ENCODE measurements at regions not wholly inside any gene's neighbourhood (a gene's known extent, or its start where the extent isn't known, plus 50 kb on each side); places are given as distances from the start of the nearest gene placed in this dataset.
A peak's percentile ranks its signal among the peaks of the same experiment; 100 is the strongest.
"Not testable (repeated sequence)": the region's sequence is repeated elsewhere in the genome, so short reads cannot be mapped to it uniquely, and the experiment has no call there.

DNA sequence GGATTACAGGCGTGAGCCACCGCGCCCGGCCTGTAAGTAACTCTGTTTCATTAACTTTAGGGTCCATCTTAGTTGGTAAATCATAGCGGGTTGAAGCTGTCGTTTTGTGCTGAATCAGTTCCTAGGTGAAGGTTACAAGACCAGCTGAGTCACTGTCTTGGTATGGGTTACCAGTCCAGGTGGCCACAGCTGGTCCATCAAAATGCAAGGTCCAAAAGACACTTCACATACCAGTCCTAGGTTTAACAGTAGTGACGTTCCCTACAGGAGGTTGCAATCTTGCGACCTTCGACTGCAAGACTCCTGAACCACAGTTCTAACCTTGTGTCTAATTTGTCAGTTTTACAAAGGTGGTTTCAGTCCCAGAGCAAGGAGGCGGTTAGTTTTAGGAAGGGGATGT lies 160.1 kb upstream of the ATP10A start:
- Histone ChIP-seq H3K9me3 (replicated peaks) (no peaks in the 10 kb centered on the region), H3K27ac (no peak overlapping the region), H3K4me3 (no peak overlapping the region), H3K27me3 (replicated peaks) (no peaks in the 10 kb centered on the region), H3K4me1 (replicated peaks) (no peaks in the 10 kb centered on the region; the same call in 1 of the 2 replicates), H3K36me3 (no peaks in the 10 kb centered on the region)
- no peak for DNase-seq (ENCODE audit: low read depth in 1 of 2, low spot score in 2 of 2)

DNA sequence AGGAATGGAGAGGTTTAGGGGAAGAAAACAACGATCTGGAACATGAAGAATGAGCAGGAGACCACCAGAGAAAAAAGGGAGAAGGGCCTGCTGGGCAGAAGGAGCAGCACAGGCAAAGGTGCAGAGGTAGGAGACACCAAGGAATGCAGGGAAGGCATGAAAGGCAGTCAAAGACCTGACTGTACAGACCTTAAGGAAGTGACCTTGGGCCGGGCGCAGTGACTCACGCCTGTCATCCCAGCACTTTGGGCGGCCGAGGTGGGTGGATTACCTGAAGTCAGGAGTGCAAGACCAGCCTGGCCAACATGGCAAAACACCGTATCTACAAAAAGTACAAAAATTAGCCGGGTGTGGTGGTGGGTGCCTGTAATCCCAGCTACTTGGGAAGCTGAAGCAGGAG lies 157.7 kb upstream of the ATP10A start:
- H3K27ac ChIP-seq: no peak overlapping the region
- H3K27me3 ChIP-seq (replicated peaks): no peaks in the 10 kb centered on the region
- no peaks in the 10 kb centered on the region for H3K9me3 ChIP-seq (replicated peaks)
- H3K4me3 ChIP-seq: no peak overlapping the region
- no peak for DNase-seq (ENCODE audit: low read depth in 1 of 2, low spot score in 2 of 2)
- no peaks in the 10 kb centered on the region for H3K36me3 ChIP-seq
- no peaks in the 10 kb centered on the region for H3K4me1 ChIP-seq (replicated peaks)

DNA sequence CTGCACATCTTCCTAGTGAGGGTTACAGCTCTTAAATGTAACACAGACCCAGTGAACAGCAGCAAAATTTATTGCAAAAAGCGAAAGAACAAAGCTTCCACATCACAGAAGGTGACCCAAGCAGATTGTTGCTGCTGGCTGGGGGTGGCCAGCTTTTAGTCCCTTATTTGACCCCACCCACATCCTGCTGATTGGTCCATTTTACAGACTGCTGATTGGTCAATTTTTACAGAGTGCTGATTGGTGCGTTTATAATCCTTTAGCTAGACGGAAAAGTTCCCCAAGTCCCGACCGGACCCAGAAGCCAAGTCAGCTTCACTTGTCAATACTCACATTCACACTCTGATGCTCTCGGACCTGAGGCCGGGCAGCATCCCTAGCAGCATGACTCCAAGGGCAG lies 154.5 kb upstream of the ATP10A start:
- H3K4me3 ChIP-seq: no peak overlapping the region
- no peaks in the 10 kb centered on the region for H3K36me3 ChIP-seq
- no peak overlapping the region for H3K27ac ChIP-seq
- H3K27me3 ChIP-seq (replicated peaks): peaks cover 2% of the 10 kb centered on the region; the same call in 1 of the 2 replicates
- H3K9me3 ChIP-seq (replicated peaks): no peaks in the 10 kb centered on the region
- no peaks in the 10 kb centered on the region for H3K4me1 ChIP-seq (replicated peaks)
- no peak for DNase-seq (ENCODE audit: low read depth in 1 of 2, low spot score in 2 of 2)

DNA sequence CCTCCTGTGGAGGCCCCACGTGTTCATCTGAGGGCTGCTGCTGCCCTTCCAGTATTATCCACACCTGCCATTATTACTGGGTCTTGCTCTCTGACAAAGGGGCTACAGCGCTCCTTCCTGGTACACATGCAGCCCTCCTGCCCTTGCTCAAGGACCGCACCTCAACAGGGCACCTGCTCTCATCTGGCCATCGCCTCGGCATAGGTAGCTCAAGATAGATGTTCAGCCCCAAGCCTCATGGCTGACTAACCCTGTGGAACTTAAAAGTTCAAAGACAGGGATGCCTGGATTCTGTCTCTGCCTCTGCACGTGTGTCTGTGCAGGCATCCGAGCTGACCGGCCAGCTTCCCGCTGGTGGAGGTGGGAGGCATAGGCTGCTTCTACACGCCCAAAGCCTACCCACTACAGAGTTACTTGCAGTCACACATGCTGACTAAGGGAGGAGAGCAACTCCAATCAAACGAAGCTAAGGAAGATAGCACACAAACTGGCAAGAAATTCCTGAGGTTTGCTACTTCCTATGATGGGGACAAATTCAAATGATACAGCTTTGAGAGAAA lies 152.5 kb upstream of the ATP10A start:
- H3K4me3 ChIP-seq: no peak overlapping the region
- no peaks in the 10 kb centered on the region for H3K36me3 ChIP-seq
- no peaks in the 10 kb centered on the region for H3K4me1 ChIP-seq (replicated peaks)
- peaks cover 2% of the 10 kb centered on the region; the same call in 1 of the 2 replicates for H3K27me3 ChIP-seq (replicated peaks)
- no peaks in the 10 kb centered on the region for H3K9me3 ChIP-seq (replicated peaks)
- no peak for DNase-seq (ENCODE audit: low read depth in 1 of 2, low spot score in 2 of 2)
- no peak overlapping the region for H3K27ac ChIP-seq

DNA sequence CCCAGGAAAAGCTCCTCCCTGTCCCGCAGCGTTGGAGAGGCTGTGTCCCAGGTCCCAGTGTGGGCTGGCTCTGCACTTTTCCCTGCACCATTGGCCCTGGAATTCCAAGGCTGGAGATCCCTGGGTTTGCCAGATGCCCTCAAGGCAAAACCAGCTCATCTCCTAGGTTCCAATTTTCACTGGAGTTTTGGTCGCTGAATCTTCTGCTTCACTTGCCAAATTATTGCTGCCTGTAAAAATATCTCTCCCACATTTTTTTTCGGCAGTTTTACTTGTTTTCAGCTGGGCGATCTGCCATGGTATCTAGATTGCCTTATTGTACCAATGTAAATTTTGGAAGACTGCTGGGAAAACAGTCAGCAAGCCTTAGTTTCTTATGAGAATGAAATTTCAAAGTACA lies 150.9 kb upstream of the ATP10A start:
- no peak for DNase-seq (ENCODE audit: low read depth in 1 of 2, low spot score in 2 of 2)
- Histone ChIP-seq H3K36me3 (no peaks in the 10 kb centered on the region), H3K27ac (no peak overlapping the region), H3K27me3 (replicated peaks) (peaks cover 2% of the 10 kb centered on the region; the same call in 1 of the 2 replicates), H3K9me3 (replicated peaks) (no peaks in the 10 kb centered on the region), H3K4me1 (replicated peaks) (no peaks in the 10 kb centered on the region), H3K4me3 (no peak overlapping the region)

DNA sequence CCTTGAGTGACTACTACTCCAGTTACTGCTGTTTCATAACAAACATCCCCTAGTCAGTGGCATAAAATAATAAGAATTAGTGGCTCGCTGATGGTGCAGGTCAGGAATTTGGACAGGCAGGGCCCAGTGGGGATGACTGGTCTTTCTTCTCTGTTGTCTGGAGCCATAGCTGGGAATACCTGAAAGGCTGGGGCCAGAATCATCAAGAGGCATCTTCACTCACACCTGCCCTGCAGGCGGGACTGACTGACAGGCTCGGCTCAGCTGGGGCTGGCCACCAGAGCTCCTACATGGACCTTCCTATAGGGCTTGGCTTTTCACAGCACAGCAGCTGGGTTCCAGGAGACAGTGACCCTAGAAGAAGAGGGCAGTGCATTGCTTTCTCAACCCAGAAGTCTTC lies 148.8 kb upstream of the ATP10A start:
- Histone ChIP-seq H3K27me3 (replicated peaks) (peaks cover 2% of the 10 kb centered on the region; the same call in 1 of the 2 replicates), H3K36me3 (no peaks in the 10 kb centered on the region), H3K4me1 (replicated peaks) (no peaks in the 10 kb centered on the region), H3K9me3 (replicated peaks) (no peaks in the 10 kb centered on the region), H3K27ac (no peak overlapping the region), H3K4me3 (no peak overlapping the region)
- DNase-seq (ENCODE audit: low read depth in 1 of 2, low spot score in 2 of 2): no peak

DNA sequence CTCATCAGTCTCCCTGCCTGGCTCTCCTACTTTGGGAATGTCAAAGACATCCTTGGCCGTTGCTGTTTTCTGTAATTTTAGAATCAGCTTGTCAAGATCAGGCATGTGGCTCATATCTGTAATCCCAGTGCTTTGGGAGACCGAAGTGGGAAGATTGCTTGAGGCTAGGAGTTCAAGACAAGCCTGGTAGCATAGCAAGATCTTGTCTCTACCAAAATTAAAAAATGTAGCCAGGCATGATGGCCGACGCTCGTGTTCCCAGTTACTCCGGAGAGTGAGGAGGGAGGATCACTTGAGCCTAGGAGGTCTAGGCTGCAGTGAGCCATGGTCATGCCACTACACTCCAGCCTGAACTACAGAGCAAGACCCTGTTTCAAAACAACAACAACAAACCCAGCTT lies 144.0 kb upstream of the ATP10A start:
- Histone ChIP-seq H3K4me3 (no peak overlapping the region), H3K36me3 (no peaks in the 10 kb centered on the region), H3K27ac (no peak overlapping the region), H3K9me3 (replicated peaks) (no peaks in the 10 kb centered on the region), H3K27me3 (replicated peaks) (no peaks in the 10 kb centered on the region), H3K4me1 (replicated peaks) (no peaks in the 10 kb centered on the region)
- DNase-seq (ENCODE audit: low read depth in 1 of 2, low spot score in 2 of 2): no peak

DNA sequence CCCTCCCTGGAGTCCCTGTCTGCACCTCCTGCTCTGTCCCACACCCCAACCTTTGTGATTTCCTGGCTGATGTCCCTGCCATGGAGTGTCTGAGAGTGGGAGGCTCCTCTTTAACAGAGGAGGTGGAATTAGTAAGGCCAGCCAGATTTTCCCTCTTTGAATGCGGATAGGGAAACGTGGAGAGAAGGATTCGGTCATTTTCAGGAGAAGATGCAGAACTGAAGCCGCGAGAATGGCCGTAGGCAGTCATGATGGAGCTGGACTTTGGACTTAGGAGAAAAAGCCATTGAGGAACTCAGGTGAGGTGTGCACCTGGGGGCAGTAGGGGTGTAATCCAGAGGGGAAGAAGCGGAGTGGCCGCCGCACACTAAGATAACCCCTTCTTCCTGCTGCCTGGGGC lies 138.1 kb upstream of the ATP10A start:
- Histone ChIP-seq H3K4me1 (replicated peaks) (no peaks in the 10 kb centered on the region), H3K4me3 (no peak overlapping the region), H3K36me3 (no peaks in the 10 kb centered on the region), H3K27ac (no peak overlapping the region), H3K9me3 (replicated peaks) (no peaks in the 10 kb centered on the region), H3K27me3 (replicated peaks) (no peaks in the 10 kb centered on the region)
- peak in 1 of 2 experiments; percentile 29 for DNase-seq (ENCODE audit: low read depth in 1 of 2, low spot score in 2 of 2)

DNA sequence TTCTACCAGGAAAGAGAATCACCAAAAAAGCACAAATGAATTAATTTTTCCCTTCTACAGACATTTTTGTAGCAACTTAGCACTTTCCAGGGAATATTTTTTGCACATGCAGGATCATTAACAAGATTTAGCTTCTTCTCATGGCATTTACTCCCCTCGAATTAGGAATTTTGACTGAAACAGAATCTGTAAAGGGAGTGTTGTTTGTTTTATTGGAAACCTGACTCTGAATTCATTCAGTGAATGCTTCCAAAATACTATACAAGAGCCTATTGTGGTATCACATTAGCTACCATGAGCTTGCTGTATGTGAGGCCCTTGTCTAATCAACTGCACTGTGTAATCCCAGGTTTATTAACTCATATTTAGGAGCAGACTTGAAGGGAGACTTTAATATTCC lies 130.4 kb upstream of the ATP10A start:
- Histone ChIP-seq H3K9me3 (replicated peaks) (no peaks in the 10 kb centered on the region), H3K4me1 (replicated peaks) (no peaks in the 10 kb centered on the region), H3K36me3 (no peaks in the 10 kb centered on the region), H3K4me3 (no peak overlapping the region), H3K27me3 (replicated peaks) (no peaks in the 10 kb centered on the region), H3K27ac (no peak overlapping the region)
- no peak for DNase-seq (ENCODE audit: low read depth in 1 of 2, low spot score in 2 of 2)

DNA sequence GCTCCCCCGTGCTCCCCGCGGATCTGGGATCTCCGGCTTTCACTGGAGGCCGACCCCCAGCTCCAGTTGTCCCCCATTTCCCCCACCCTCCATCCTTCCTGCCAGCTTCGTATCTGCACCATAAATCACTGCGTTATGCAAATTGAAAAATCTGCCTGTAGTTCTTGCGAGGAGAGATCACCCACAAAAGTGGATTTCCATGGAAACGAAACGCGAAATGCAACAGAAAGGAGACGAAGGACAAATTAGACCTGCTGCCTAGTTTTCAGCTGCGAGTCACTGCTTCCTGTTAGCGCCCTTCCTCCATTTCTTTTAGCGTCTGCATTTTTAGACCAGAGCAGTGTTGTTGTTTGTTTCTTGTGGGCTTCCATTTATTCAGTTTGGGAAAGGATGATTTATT lies 127.1 kb upstream of the ATP10A start:
- Histone ChIP-seq H3K4me3 (no peak overlapping the region), H3K4me1 (replicated peaks) (no peaks in the 10 kb centered on the region), H3K9me3 (replicated peaks) (no peaks in the 10 kb centered on the region), H3K27me3 (replicated peaks) (no peaks in the 10 kb centered on the region), H3K27ac (no peak overlapping the region), H3K36me3 (no peaks in the 10 kb centered on the region)
- DNase-seq (ENCODE audit: low read depth in 1 of 2, low spot score in 2 of 2): no peak

DNA sequence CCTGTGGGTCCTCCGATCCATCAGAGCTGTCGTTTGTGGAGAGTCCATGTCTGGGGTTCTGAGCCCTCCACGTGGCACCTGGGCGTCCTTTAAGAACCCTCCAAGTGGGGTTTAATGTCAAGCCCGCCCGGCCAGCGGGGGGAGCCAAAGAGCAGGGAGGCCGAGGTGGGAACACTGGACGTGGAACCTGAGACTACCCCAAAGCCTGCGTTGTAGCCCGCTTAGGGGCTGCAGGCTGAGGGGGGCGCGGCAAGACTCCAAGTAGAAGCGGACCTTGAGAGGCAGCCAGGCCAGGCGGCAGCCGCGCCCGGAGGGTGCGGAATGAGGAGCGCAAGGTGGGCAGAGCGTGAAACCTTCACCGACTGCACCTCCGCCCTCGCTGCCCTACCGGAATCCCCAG lies 126.2 kb upstream of the ATP10A start:
- H3K9me3 ChIP-seq (replicated peaks): no peaks in the 10 kb centered on the region
- DNase-seq (ENCODE audit: low read depth in 1 of 2, low spot score in 2 of 2): no peak
- no peaks in the 10 kb centered on the region for H3K4me1 ChIP-seq (replicated peaks)
- no peak overlapping the region for H3K27ac ChIP-seq
- H3K27me3 ChIP-seq (replicated peaks): no peaks in the 10 kb centered on the region
- no peaks in the 10 kb centered on the region for H3K36me3 ChIP-seq
- no peak overlapping the region for H3K4me3 ChIP-seq

DNA sequence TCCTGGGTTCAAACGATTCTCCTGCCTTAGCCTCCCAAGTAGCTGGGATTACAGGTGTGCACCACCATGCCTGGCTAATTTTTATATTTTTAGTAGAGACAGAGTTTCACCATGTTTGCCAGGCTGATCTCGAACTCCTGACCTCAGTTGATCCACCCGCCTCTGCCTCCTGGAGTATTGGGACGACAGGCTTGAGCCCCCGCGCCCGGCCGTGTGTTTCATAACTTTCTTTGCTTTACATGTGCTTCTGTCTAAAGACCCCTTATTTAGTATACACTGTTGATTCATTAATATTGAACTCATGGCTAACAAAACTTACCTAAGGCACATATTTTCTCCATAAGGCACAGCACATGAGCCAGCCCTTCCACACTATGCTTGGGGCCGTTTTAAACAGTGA lies 125.6 kb upstream of the ATP10A start:
- H3K36me3 ChIP-seq; H3K9me3 ChIP-seq (replicated peaks); DNase-seq (ENCODE audit: low read depth in 1 of 2, low spot score in 2 of 2); H3K4me3 ChIP-seq; H3K27me3 ChIP-seq (replicated peaks); H3K27ac ChIP-seq; H3K4me1 ChIP-seq (replicated peaks): not testable (repeated sequence)

DNA sequence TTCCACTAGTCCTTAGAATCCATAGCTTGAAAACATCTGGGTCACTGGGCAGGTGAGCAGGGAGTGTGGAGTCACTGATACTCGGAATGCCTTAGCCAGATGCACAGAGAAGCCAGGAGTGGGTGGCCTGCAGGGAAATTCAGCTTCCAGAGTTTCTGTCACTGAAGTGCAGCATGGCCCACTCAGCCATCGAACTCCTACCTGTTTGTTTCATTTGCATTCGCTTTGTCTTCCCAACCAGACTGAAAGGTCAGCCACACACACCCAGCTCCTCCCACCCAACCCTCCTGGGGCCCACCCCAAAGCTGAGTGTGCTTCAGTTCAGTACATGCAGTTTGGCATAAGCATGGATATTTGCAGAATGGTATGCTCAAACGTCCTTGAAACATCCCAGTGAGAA lies 124.5 kb upstream of the ATP10A start:
- Histone ChIP-seq H3K9me3 (replicated peaks) (no peaks in the 10 kb centered on the region), H3K36me3 (no peaks in the 10 kb centered on the region), H3K27me3 (replicated peaks) (no peaks in the 10 kb centered on the region), H3K27ac (no peak overlapping the region), H3K4me3 (no peak overlapping the region), H3K4me1 (replicated peaks) (no peaks in the 10 kb centered on the region)
- no peak for DNase-seq (ENCODE audit: low read depth in 1 of 2, low spot score in 2 of 2)

DNA sequence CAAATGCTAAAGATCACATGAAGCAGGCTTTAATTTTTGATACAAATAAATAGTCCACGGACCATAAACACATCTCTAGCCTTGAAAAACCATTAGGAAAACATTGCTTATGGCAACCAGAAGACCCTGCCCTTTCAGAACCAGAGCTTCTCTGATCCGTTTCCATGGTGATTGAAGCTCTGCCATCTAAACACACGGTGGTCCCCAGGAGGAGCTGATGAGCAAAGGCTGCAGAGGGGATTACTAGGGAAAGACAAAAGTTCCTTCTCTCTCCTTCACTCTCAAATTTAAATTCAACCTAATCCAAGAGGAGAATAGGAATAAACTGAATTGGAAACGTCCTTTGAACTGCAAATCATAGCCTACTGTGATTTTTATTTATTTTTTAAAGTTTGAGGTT lies 122.0 kb upstream of the ATP10A start:
- Histone ChIP-seq H3K4me3 (no peak overlapping the region), H3K9me3 (replicated peaks) (no peaks in the 10 kb centered on the region), H3K36me3 (no peaks in the 10 kb centered on the region), H3K27me3 (replicated peaks) (no peaks in the 10 kb centered on the region), H3K27ac (no peak overlapping the region), H3K4me1 (replicated peaks) (no peaks in the 10 kb centered on the region)
- no peak for DNase-seq (ENCODE audit: low read depth in 1 of 2, low spot score in 2 of 2)

DNA sequence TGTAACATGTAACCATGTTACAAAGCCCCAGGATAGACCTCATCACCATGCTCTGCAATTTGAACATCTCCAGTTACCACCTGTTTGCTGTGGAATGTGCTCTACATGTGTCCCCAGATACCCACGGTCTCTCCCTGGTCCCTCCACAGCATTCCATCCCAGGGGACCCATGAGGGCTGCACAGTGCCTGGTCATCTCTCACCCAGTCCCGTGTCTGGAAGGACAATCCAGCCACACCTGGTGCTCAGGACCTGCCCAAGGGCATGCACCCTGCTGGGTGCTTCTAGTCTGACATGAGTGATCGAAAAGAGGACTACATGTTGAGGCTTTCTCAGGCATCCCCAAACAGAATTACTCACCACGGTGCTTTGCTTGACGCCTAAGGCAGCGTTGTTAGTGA lies 119.6 kb upstream of the ATP10A start:
- no peak overlapping the region for H3K27ac ChIP-seq
- H3K36me3 ChIP-seq: no peaks in the 10 kb centered on the region
- no peaks in the 10 kb centered on the region for H3K9me3 ChIP-seq (replicated peaks)
- no peak overlapping the region for H3K4me3 ChIP-seq
- H3K27me3 ChIP-seq (replicated peaks): 0 out of 2 replicates have a peak, but pooled peaks cover 2% of the 10 kb centered on the region
- H3K4me1 ChIP-seq (replicated peaks): no peaks in the 10 kb centered on the region
- DNase-seq (ENCODE audit: low read depth in 1 of 2, low spot score in 2 of 2): no peak

Measured in SJSA1 (cell line).